Loucy (cell line): ENCODE measurements at regions not wholly inside any gene's neighbourhood (a gene's known extent, or its start where the extent isn't known, plus 50 kb on each side); places are given as distances from the start of the nearest gene placed in this dataset.

ENCODE experiments used
- H2AFZ ChIP-seq: fragments of 200-600 bp; sonication (generic); 2 replicates; pipeline ENCODE4 v1.6.0; 2016; ENCODE audit warnings: antibody characterized with exemption, mild to moderate bottlenecking, low read length, moderate library complexity
- H3F3A ChIP-seq: fragments of 200-600 bp; 2 replicates; pipeline ENCODE4 v1.6.0; 2016; ENCODE audit warnings: antibody characterized with exemption, low read depth, mild to moderate bottlenecking
- H3K27me3 ChIP-seq: fragments of 200-600 bp; sonication (generic); 2 replicates; pipeline ENCODE4 v1.6.1; 2014; ENCODE audit warnings: low read length, mild to moderate bottlenecking; ENCODE audit not compliant: insufficient read depth, poor library complexity, severe bottlenecking
- H3K36me3 ChIP-seq: fragments of 200-600 bp; sonication (generic); 2 replicates; pipeline ENCODE4 v1.6.1; 2016; ENCODE audit warnings: low read length; ENCODE audit not compliant: insufficient read depth
- H3K4me1 ChIP-seq: fragments of 200-600 bp; sonication (generic); 2 replicates; pipeline ENCODE4 v1.5.1; 2014; ENCODE audit warnings: low read length, mild to moderate bottlenecking; ENCODE audit not compliant: insufficient read depth, poor library complexity, severe bottlenecking
- H3K4me2 ChIP-seq: fragments of 200-600 bp; sonication (generic); 2 replicates; pipeline ENCODE4 v1.6.0; 2014; ENCODE audit warnings: antibody characterized with exemption, low read length, low read depth, mild to moderate bottlenecking; ENCODE audit not compliant: poor library complexity, severe bottlenecking
- H3K4me3 ChIP-seq: fragments of 200-600 bp; sonication (generic); 2 replicates; pipeline ENCODE4 v1.5.1; 2014; ENCODE audit warnings: low read length, mild to moderate bottlenecking, mixed read lengths; ENCODE audit not compliant: poor library complexity, severe bottlenecking
- H3K79me2 ChIP-seq: fragments of 200-600 bp; sonication (generic); 2 replicates; pipeline ENCODE4 v1.6.1; 2014; ENCODE audit warnings: low read length; ENCODE audit not compliant: insufficient read depth
- H3K9ac ChIP-seq: fragments of 200-600 bp; sonication (generic); 2 replicates; pipeline ENCODE4 v1.6.0; 2014; ENCODE audit warnings: mild to moderate bottlenecking, low read depth, low read length, moderate library complexity; ENCODE audit not compliant: poor library complexity, severe bottlenecking
- H3K9me2 ChIP-seq: fragments of 200-600 bp; sonication (generic); replicated peaks from 2 replicates; pipeline ENCODE4 v1.6.1; 2016; ENCODE audit warnings: low read depth, low read length, mixed read lengths
- H3K9me3 ChIP-seq: fragments of 200-600 bp; sonication (generic); 2 replicates; pipeline ENCODE4 v1.6.1; 2014; ENCODE audit warnings: mild to moderate bottlenecking, antibody characterized with exemption, low read length, low read depth; ENCODE audit not compliant: insufficient read depth
- H4K20me1 ChIP-seq: fragments of 200-600 bp; sonication (generic); 2 replicates; pipeline ENCODE4 v1.6.0; 2014; ENCODE audit warnings: antibody characterized with exemption, low read length, mild to moderate bottlenecking; ENCODE audit not compliant: insufficient read depth, poor library complexity, severe bottlenecking
- CTCF ChIP-seq: fragments of 200-600 bp; sonication (generic); conservative IDR thresholded peaks from 2 replicates; pipeline ENCODE4 v1.5.1; 2014; ENCODE audit warnings: mild to moderate bottlenecking, antibody characterized with exemption, low read length
- EZH2phosphoT487 ChIP-seq: fragments of 200-600 bp; IDR thresholded peaks from 2 replicates; pipeline ENCODE4 v1.6.1; 2018; ENCODE audit warnings: antibody characterized with exemption, mild to moderate bottlenecking, moderate library complexity, borderline replicate concordance

- Histone ChIP-seq H4K20me1 (no peaks in the 10 kb centered on the region), H3K9me3 (no peaks in the 10 kb centered on the region), H3K9me2 (no peaks in the 10 kb centered on the region), H3K9ac (no peak overlapping the region), H3K4me2 (no peak overlapping the region), H3K4me1 (peaks cover 3% of the 10 kb centered on the region), H3F3A (no peaks in the 10 kb centered on the region), H3K36me3 (no peaks in the 10 kb centered on the region), H2AFZ (no peak overlapping the region), H3K4me3 (no peak overlapping the region), H3K79me2 (no peaks in the 10 kb centered on the region), H3K27me3 (no peaks in the 10 kb centered on the region)
- TF ChIP-seq EZH2phosphoT487 (no peak), CTCF (no peak)
Measured at GRCh38 chr17:73727941-73728340, 83.7 kb upstream of the SDK2 start.

GRCh38 chr17:73729101-73729500 is 84.9 kb upstream of the SDK2 start:
- no peaks in the 10 kb centered on the region for H3F3A ChIP-seq
- H3K4me1 ChIP-seq = no peaks in the 10 kb centered on the region
- H3K79me2 ChIP-seq = no peaks in the 10 kb centered on the region
- no peaks in the 10 kb centered on the region for H3K9me3 ChIP-seq
- H3K4me3 ChIP-seq = no peak overlapping the region
- no peak for TF ChIP-seq CTCF
- TF ChIP-seq EZH2phosphoT487 = no peak
- no peaks in the 10 kb centered on the region for H3K36me3 ChIP-seq
- H3K9ac ChIP-seq = no peak overlapping the region
- no peaks in the 10 kb centered on the region for H3K27me3 ChIP-seq
- H3K9me2 ChIP-seq = no peaks in the 10 kb centered on the region
- H4K20me1 ChIP-seq = no peaks in the 10 kb centered on the region
- no peak overlapping the region for H2AFZ ChIP-seq
- no peak overlapping the region for H3K4me2 ChIP-seq

GRCh38 chr17:73731733-73732132 is 87.5 kb upstream of the SDK2 start:
- Histone ChIP-seq H3K4me1 (no peaks in the 10 kb centered on the region), H4K20me1 (no peaks in the 10 kb centered on the region), H3K9ac (no peak overlapping the region), H3K36me3 (no peaks in the 10 kb centered on the region), H3K27me3 (no peaks in the 10 kb centered on the region), H2AFZ (no peak overlapping the region), H3K9me2 (no peaks in the 10 kb centered on the region), H3F3A (no peaks in the 10 kb centered on the region), H3K4me2 (no peak overlapping the region), H3K9me3 (no peaks in the 10 kb centered on the region), H3K4me3 (no peak overlapping the region), H3K79me2 (no peaks in the 10 kb centered on the region)
- TF ChIP-seq EZH2phosphoT487 (no peak), CTCF (no peak)
